ENCODE measurements at regions not wholly inside any gene's neighbourhood (a gene's known extent, or its start where the extent isn't known, plus 50 kb on each side); places are given as distances from the start of the nearest gene placed in this dataset.
A peak's percentile ranks its signal among the peaks of the same experiment; 100 is the strongest.

- Histone ChIP-seq H3K9me3 (ENCODE audit: severe bottlenecking) (no peaks in the 10 kb centered on the region), H3K27me3 (ENCODE audit: insufficient read depth, low read depth, severe bottlenecking) (no peaks in the 10 kb centered on the region), H3K27ac (no peak overlapping the region), H3K36me3 (no peaks in the 10 kb centered on the region), H3K4me3 (ENCODE audit: low read depth, low read length) (no peak overlapping the region)
- no peak for TF ChIP-seq CTCF (IDR thresholded peaks at IDR 0.05; ENCODE audit: low read depth, low read length)
- no peak for DNase-seq
These were observed 435.4 kb downstream of the TMEM135 start for GRCh38 chr11:87473174-87473573.

- Histone ChIP-seq H3K27me3 (ENCODE audit: insufficient read depth, low read depth, severe bottlenecking) (no peaks in the 10 kb centered on the region), H3K9me3 (ENCODE audit: severe bottlenecking) (no peaks in the 10 kb centered on the region), H3K27ac (no peak overlapping the region), H3K36me3 (no peaks in the 10 kb centered on the region), H3K4me3 (ENCODE audit: low read depth, low read length) (no peak overlapping the region)
- no peak for DNase-seq
- TF ChIP-seq CTCF (IDR thresholded peaks at IDR 0.05; ENCODE audit: low read depth, low read length): no peak
These were observed 428.5 kb downstream of the TMEM135 start for GRCh38 chr11:87466223-87466622.

GRCh38 chr11:87465716-87466115, 428.0 kb downstream of the TMEM135 start:
- Histone ChIP-seq H3K4me3 (ENCODE audit: low read depth, low read length) (no peak overlapping the region), H3K27ac (no peak overlapping the region), H3K27me3 (ENCODE audit: insufficient read depth, low read depth, severe bottlenecking) (no peaks in the 10 kb centered on the region), H3K36me3 (no peaks in the 10 kb centered on the region), H3K9me3 (ENCODE audit: severe bottlenecking) (no peaks in the 10 kb centered on the region)
- TF ChIP-seq CTCF (IDR thresholded peaks at IDR 0.05; ENCODE audit: low read depth, low read length): no peak
- DNase-seq: no peak

- peak; percentile 74 for TF ChIP-seq CTCF (IDR thresholded peaks at IDR 0.05; ENCODE audit: low read depth, low read length)
- peak; percentile 50 for DNase-seq
- H3K27me3 ChIP-seq (ENCODE audit: insufficient read depth, low read depth, severe bottlenecking): no peaks in the 10 kb centered on the region
- H3K36me3 ChIP-seq: no peaks in the 10 kb centered on the region
- H3K9me3 ChIP-seq (ENCODE audit: severe bottlenecking): no peaks in the 10 kb centered on the region
- H3K27ac ChIP-seq: no peak overlapping the region
- H3K4me3 ChIP-seq (ENCODE audit: low read depth, low read length): no peak overlapping the region
These were observed 425.9 kb downstream of the TMEM135 start for GRCh38 chr11:87463486-87464102.

- H3K36me3 ChIP-seq: no peaks in the 10 kb centered on the region
- DNase-seq: no peak
- no peaks in the 10 kb centered on the region for H3K9me3 ChIP-seq (ENCODE audit: severe bottlenecking)
- TF ChIP-seq CTCF (IDR thresholded peaks at IDR 0.05; ENCODE audit: low read depth, low read length): no peak
- no peaks in the 10 kb centered on the region for H3K27me3 ChIP-seq (ENCODE audit: insufficient read depth, low read depth, severe bottlenecking)
- no peak overlapping the region for H3K27ac ChIP-seq
- H3K4me3 ChIP-seq (ENCODE audit: low read depth, low read length): no peak overlapping the region
These were observed 424.4 kb downstream of the TMEM135 start for GRCh38 chr11:87462171-87462570.

All from WERI-Rb-1 (cell line).